OCI-LY7 (cell line): ENCODE measurements at regions not wholly inside any gene's neighbourhood (a gene's known extent, or its start where the extent isn't known, plus 50 kb on each side); places are given as distances from the start of the nearest gene placed in this dataset.

Experiments used
- BruUV-seq: library from RNA; stranded (reverse); fragments of 400-500 nt; replicated peaks from 2 replicates; lab custom pipeline; 2021; lab: Mats Ljungman, UMichigan
- CTCF ChIA-PET: fragments of 300-600 bp; sonication (Branson Sonifier 250); formaldehyde crosslinking; loops from one replicate; lab custom pipeline; 2022; ENCODE audit warnings: antibody characterized with exemption; ENCODE audit not compliant: unreplicated experiment; lab: Charles Lee
- POLR2A ChIA-PET: fragments of 300-600 bp; sonication (Branson Sonifier 250); formaldehyde crosslinking; loops from one replicate; lab custom pipeline; 2022; ENCODE audit warnings: antibody characterized with exemption; lab: Charles Lee
- DNase-seq: peaks from one replicate; pipeline ENCODE4 v3.0.0-alpha.2; 2015; ENCODE audit warnings: low spot score
- H2AFZ ChIP-seq: fragments of 200-600 bp; sonication (generic), shearing (Covaris generic); 2 replicates; pipeline ENCODE4 v1.6.1; 2014; ENCODE audit warnings: mild to moderate bottlenecking, antibody characterized with exemption, low read length, moderate library complexity
- H3K27ac ChIP-seq: fragments of 200-600 bp; sonication (generic); 2 replicates; pipeline ENCODE4 v1.5.1; 2014; ENCODE audit warnings: mixed run types, low read depth, mild to moderate bottlenecking, moderate library complexity, low read length, inconsistent platforms; ENCODE audit not compliant: poor library complexity, severe bottlenecking
- H3K36me3 ChIP-seq: fragments of 200-600 bp; sonication (generic); 2 replicates; pipeline ENCODE4 v1.6.1; 2014; ENCODE audit warnings: mild to moderate bottlenecking, antibody characterized with exemption, low read length, moderate library complexity, mixed read lengths; ENCODE audit not compliant: insufficient read depth
- H3K4me1 ChIP-seq: fragments of 200-600 bp; sonication (generic); 2 replicates; pipeline ENCODE4 v1.5.1; 2014; ENCODE audit warnings: mild to moderate bottlenecking, low read length; ENCODE audit not compliant: insufficient read depth, poor library complexity, severe bottlenecking
- H3K4me2 ChIP-seq: fragments of 200-600 bp; sonication (generic); 2 replicates; pipeline ENCODE4 v1.6.1; 2014; ENCODE audit warnings: mild to moderate bottlenecking, low read length
- H3K4me3 ChIP-seq: fragments of 200-600 bp; sonication (generic); 2 replicates; pipeline ENCODE4 v1.5.1; 2014; ENCODE audit warnings: mild to moderate bottlenecking, low read depth, low read length; ENCODE audit not compliant: poor library complexity, severe bottlenecking
- H3K79me2 ChIP-seq: fragments of 200-600 bp; sonication (generic); 2 replicates; pipeline ENCODE4 v1.6.1; 2016; ENCODE audit warnings: low read depth, mild to moderate bottlenecking, low read length, moderate library complexity, mixed read lengths; ENCODE audit not compliant: insufficient read depth
- H3K9me2 ChIP-seq: fragments of 200-600 bp; sonication (generic); 2 replicates; pipeline ENCODE4 v1.6.1; 2016; ENCODE audit warnings: mild to moderate bottlenecking, low read length, mixed read lengths; ENCODE audit not compliant: insufficient read depth
- H3K9me3 ChIP-seq: fragments of 200-600 bp; sonication (generic); 2 replicates; pipeline ENCODE4 v1.6.1; 2014; ENCODE audit warnings: mild to moderate bottlenecking, mixed run types, low read length, mixed read lengths
- H4K20me1 ChIP-seq: fragments of 200-600 bp; sonication (generic); 2 replicates; pipeline ENCODE4 v1.6.1; 2014; ENCODE audit warnings: mild to moderate bottlenecking, antibody characterized with exemption, low read length, moderate library complexity, mixed read lengths; ENCODE audit not compliant: insufficient read depth
- EZH2phosphoT487 ChIP-seq: fragments of 200-600 bp; sonication (generic); IDR thresholded peaks from 2 replicates; pipeline ENCODE4 v1.6.1; 2018; ENCODE audit warnings: low read depth, borderline replicate concordance, mild to moderate bottlenecking, mixed run types, antibody characterized with exemption, low read length, moderate library complexity, mixed read lengths
- intact Hi-C: fragments of 100-400 bp; cut with micrococcal nuclease; formaldehyde crosslinking; loops from one replicate; pipeline ENCODE4 v1.10.0; 2022; ENCODE audit not compliant: unreplicated experiment
- TF ChIP-seq, protein P1 (sequence below): fragments of 200-600 bp; sonication (generic); conservative IDR thresholded peaks from 2 replicates; pipeline ENCODE4 v1.5.1; 2014; ENCODE audit warnings: mild to moderate bottlenecking, antibody characterized with exemption, low read length, moderate library complexity, mixed read lengths

DNA sequence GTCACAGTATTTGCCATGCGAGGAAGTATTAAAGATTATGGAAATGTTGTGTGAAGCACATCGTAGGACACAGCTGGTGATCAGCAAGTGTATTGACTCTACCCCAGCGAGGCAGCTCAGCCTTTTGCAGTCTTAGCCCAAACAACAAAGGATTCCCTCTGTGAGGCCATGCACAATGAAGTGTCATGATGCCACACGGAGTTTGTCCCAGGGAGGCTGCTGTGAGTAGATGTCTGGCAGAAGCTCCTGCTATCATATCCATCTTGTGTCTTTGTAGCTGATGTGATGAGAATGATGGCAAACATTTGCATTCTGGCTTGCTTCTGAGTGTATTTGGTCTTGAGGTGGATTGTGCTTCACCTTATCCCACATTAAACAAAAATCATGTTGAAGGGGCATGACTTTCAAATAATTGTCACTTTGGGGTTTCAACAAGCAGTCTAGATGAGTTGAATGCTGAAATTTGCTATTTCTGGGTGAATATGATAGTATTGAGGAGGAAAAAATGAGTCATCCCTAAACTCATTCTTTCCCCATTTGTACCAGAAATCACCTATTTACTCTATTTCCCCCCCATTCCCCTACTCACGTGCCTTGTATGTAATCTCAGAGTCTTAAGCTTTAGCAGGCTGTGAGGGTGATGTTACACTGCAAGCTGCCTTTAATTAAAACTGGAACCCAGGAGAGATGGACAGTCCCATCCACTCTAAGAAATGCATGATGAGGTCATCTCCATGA lies 273.5 kb downstream of the RNF144A start:
- intact Hi-C loops, result no loop called here
- CTCF ChIA-PET, result interaction anchor here (0.6 kb wide), 1 partner anchor 50 kb away, joined by 3 read pairs; no protein-coding TSS in a partner anchor

DNA sequence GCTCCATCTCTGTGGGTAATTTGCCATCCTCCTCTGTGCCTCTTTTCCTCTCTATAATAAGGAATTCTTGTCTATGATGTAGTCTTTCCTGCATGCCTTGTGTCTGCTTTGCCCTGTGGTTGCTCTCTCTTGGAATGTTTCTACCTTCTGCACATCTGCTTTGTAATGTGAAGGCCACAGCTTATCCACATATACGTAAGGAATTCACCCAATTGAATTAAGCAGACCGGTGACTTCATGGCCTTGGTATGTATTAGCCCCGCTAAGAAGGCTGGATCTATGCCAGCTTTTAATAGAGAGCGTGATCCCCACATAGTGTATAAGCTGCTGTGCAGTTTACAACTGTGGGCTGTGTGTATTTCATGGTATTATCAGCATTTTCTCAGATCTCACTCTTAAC lies 274.7 kb downstream of the RNF144A start:
- CTCF ChIA-PET, result no interaction called here
- H3K27ac ChIP-seq, result no peak overlapping the region
- POLR2A ChIA-PET, result interaction anchor here (0.6 to 0.7 kb wide), 2 partner anchors 19 to 1973 kb away, joined by 3 read pairs; no protein-coding TSS in a partner anchor
- H3K4me3 ChIP-seq, result no peak overlapping the region
- no peaks in the 10 kb centered on the region for H4K20me1 ChIP-seq
- H3K9me2 ChIP-seq, result no peaks in the 10 kb centered on the region
- H3K9me3 ChIP-seq, result no peaks in the 10 kb centered on the region
- no peak overlapping the region for H2AFZ ChIP-seq
- TF ChIP-seq, protein P1, sequence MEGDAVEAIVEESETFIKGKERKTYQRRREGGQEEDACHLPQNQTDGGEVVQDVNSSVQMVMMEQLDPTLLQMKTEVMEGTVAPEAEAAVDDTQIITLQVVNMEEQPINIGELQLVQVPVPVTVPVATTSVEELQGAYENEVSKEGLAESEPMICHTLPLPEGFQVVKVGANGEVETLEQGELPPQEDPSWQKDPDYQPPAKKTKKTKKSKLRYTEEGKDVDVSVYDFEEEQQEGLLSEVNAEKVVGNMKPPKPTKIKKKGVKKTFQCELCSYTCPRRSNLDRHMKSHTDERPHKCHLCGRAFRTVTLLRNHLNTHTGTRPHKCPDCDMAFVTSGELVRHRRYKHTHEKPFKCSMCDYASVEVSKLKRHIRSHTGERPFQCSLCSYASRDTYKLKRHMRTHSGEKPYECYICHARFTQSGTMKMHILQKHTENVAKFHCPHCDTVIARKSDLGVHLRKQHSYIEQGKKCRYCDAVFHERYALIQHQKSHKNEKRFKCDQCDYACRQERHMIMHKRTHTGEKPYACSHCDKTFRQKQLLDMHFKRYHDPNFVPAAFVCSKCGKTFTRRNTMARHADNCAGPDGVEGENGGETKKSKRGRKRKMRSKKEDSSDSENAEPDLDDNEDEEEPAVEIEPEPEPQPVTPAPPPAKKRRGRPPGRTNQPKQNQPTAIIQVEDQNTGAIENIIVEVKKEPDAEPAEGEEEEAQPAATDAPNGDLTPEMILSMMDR, result no peak
- TF ChIP-seq EZH2phosphoT487, result no peak
- intact Hi-C loops, result no loop called here
- H3K4me2 ChIP-seq, result no peak overlapping the region
- no peak for DNase-seq
- H3K36me3 ChIP-seq, result no peaks in the 10 kb centered on the region
- BruUV-seq, result no TSS peak
- H3K4me1 ChIP-seq, result no peaks in the 10 kb centered on the region
- no peaks in the 10 kb centered on the region for H3K79me2 ChIP-seq

More for the DNA sequence above, 273.5 kb downstream of the RNF144A start:
- POLR2A ChIA-PET, result interaction anchor here (0.7 kb wide), 2 partner anchors 456 to 499 kb away, joined by 3 read pairs; no protein-coding TSS in a partner anchor
- H3K9me2 ChIP-seq, result no peaks in the 10 kb centered on the region
- no peaks in the 10 kb centered on the region for H4K20me1 ChIP-seq
- no peaks in the 10 kb centered on the region for H3K4me1 ChIP-seq
- no peak for DNase-seq
- no peak overlapping the region for H3K4me2 ChIP-seq
- BruUV-seq, result no TSS peak
- no peak overlapping the region for H3K4me3 ChIP-seq
- H3K79me2 ChIP-seq, result no peaks in the 10 kb centered on the region
- TF ChIP-seq EZH2phosphoT487, result no peak
- TF ChIP-seq, protein P1, result no peak
- no peak overlapping the region for H3K27ac ChIP-seq
- H3K9me3 ChIP-seq, result no peaks in the 10 kb centered on the region
- H2AFZ ChIP-seq, result no peak overlapping the region
- no peaks in the 10 kb centered on the region for H3K36me3 ChIP-seq

DNA sequence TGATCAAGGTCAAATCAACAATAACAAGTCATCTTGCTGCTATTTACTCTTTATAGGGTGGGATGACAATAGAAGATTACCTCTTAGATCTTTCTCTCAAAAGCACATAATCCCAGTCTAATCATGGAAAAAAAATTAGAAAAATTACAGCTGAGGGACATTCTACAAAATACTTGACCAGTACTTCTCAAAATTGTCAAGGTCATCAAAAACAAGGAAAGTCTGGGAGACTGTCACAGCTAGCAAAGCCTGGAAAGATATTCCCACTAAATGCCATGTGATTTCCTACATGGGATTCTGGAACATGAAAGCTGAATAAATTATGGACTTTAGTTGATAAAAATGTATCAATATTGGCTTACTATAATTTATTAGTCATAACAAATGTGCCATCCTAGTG lies 276.2 kb downstream of the RNF144A start:
- Histone ChIP-seq H3K4me3 (no peak overlapping the region), H3K4me1 (no peaks in the 10 kb centered on the region), H3K27ac (no peak overlapping the region), H3K4me2 (no peak overlapping the region), H4K20me1 (no peaks in the 10 kb centered on the region), H3K36me3 (no peaks in the 10 kb centered on the region), H3K9me3 (no peaks in the 10 kb centered on the region), H2AFZ (no peak overlapping the region), H3K79me2 (no peaks in the 10 kb centered on the region), H3K9me2 (no peaks in the 10 kb centered on the region)
- intact Hi-C loops, result no loop called here
- TF ChIP-seq EZH2phosphoT487, result no peak
- TF ChIP-seq, protein P1, result no peak
- DNase-seq, result no peak
- POLR2A ChIA-PET, result interaction anchor here (0.6 kb wide), 1 partner anchor 744 kb away, joined by 3 read pairs; no protein-coding TSS in a partner anchor
- no TSS peak for BruUV-seq
- CTCF ChIA-PET, result no interaction called here
